BLaER1 treated with 17β-estradiol and CSF1 and Interleukin-3, amounts not matched to agents 10 nM and 100 nM (cell line): ENCODE measurements at regions not wholly inside any gene's neighbourhood (a gene's known extent, or its start where the extent isn't known, plus 50 kb on each side); places are given as distances from the start of the nearest gene placed in this dataset.

ENCODE experiments used
- H3K27ac ChIP-seq, 11 experiments: shearing (Covaris generic); formaldehyde crosslinking; 2 replicates each; pipeline ENCODE4 v1.8.1; 2022
- H3K27me3 ChIP-seq, 11 experiments: shearing (Covaris generic); formaldehyde crosslinking; 2 replicates each; pipeline ENCODE4 v1.8.1; 2022
- H3K36me3 ChIP-seq, 11 experiments: shearing (Covaris generic); formaldehyde crosslinking; 2 replicates each; pipeline ENCODE4 v1.8.1; 2022
- H3K4me1 ChIP-seq, 10 experiments: shearing (Covaris generic); formaldehyde crosslinking; 2 replicates each; pipeline ENCODE4 v1.8.1; 2022
- H3K4me2 ChIP-seq, 11 experiments: shearing (Covaris generic); formaldehyde crosslinking; 2 replicates each; pipeline ENCODE4 v1.8.1; 2022
- H3K4me3 ChIP-seq, 10 experiments: shearing (Covaris generic); formaldehyde crosslinking; 2 replicates each; pipeline ENCODE4 v1.8.1; 2022
- H3K9ac ChIP-seq, 11 experiments: shearing (Covaris generic); formaldehyde crosslinking; 2 replicates each; pipeline ENCODE4 v1.8.1; 2022
- H3K9me3 ChIP-seq, 11 experiments: shearing (Covaris generic); formaldehyde crosslinking; replicated peaks in 1 of 11; 2 replicates each; pipeline ENCODE4 v1.8.1; 2022
- H4K20me1 ChIP-seq, 11 experiments: shearing (Covaris generic); formaldehyde crosslinking; 2 replicates each; pipeline ENCODE4 v1.8.1; 2022
- Cebpa-rat ChIP-seq, 11 experiments: shearing (Covaris generic); IDR thresholded peaks; 2 replicates each; pipeline ENCODE4 v1.8.1; 2022

- Histone ChIP-seq H3K4me3 (peak overlapping the region in 7 of 10 experiments; percentile 33 to 62 (median 45); a peak in 11 of 20 replicates), H3K4me1 (peaks cover 0 to 8% (median 0%) of the 10 kb centered on the region in 10 experiments; a peak in 3 of 20 replicates), H3K36me3 (no peaks in the 10 kb centered on the region), H3K4me2 (peak overlapping the region; percentile 53 to 91 (median 76)), H3K27ac (no peak overlapping the region), H3K27me3 (peaks cover 21 to 28% (median 24%) of the 10 kb centered on the region in 11 experiments), H3K9ac (peak overlapping the region in 4 of 11 experiments; percentile 22 to 61 (median 42); a peak in 5 of 22 replicates), H4K20me1 (peaks cover 0 to 11% (median 0%) of the 10 kb centered on the region in 11 experiments; a peak in 3 of 22 replicates), H3K9me3 (no peaks in the 10 kb centered on the region)
- TF ChIP-seq Cebpa-rat (IDR thresholded peaks at IDR 0.05): no peak
Measured at GRCh38 chr2:16507655-16508489, 157.8 kb downstream of the CYRIA start.

GRCh38 chr2:16506366-16506765 lies 159.3 kb downstream of the CYRIA start:
- Histone ChIP-seq H4K20me1 (peaks cover 0 to 11% (median 0%) of the 10 kb centered on the region in 11 experiments; a peak in 3 of 22 replicates), H3K4me3 (no peak overlapping the region), H3K4me1 (peaks cover 0 to 8% (median 0%) of the 10 kb centered on the region in 10 experiments; a peak in 3 of 20 replicates), H3K27me3 (peaks cover 21 to 28% (median 24%) of the 10 kb centered on the region in 11 experiments), H3K9ac (no peak overlapping the region), H3K36me3 (no peaks in the 10 kb centered on the region), H3K9me3 (no peaks in the 10 kb centered on the region), H3K27ac (no peak overlapping the region), H3K4me2 (no peak overlapping the region)
- TF ChIP-seq Cebpa-rat (IDR thresholded peaks at IDR 0.05): no peak

GRCh38 chr2:16496426-16497388 lies 168.9 kb downstream of the CYRIA start:
- H3K4me1 ChIP-seq: peaks cover 0 to 14% (median 11%) of the 10 kb centered on the region in 10 experiments; a peak in 17 of 20 replicates
- H3K27ac ChIP-seq: no peak overlapping the region
- no peaks in the 10 kb centered on the region for H3K9me3 ChIP-seq
- no peak overlapping the region for H3K4me3 ChIP-seq
- no peak overlapping the region for H3K4me2 ChIP-seq
- H4K20me1 ChIP-seq: no peaks in the 10 kb centered on the region
- no peaks in the 10 kb centered on the region for H3K27me3 ChIP-seq
- TF ChIP-seq Cebpa-rat (IDR thresholded peaks at IDR 0.05): no peak
- H3K9ac ChIP-seq: no peak overlapping the region
- no peaks in the 10 kb centered on the region for H3K36me3 ChIP-seq

GRCh38 chr2:16495509-16496208 lies 170.0 kb downstream of the CYRIA start:
- TF ChIP-seq Cebpa-rat (IDR thresholded peaks at IDR 0.05): no peak
- H3K27me3 ChIP-seq: no peaks in the 10 kb centered on the region
- no peaks in the 10 kb centered on the region for H3K9me3 ChIP-seq
- no peak overlapping the region for H3K4me3 ChIP-seq
- H3K4me2 ChIP-seq: no peak overlapping the region
- H3K9ac ChIP-seq: no peak overlapping the region
- no peaks in the 10 kb centered on the region for H3K36me3 ChIP-seq
- H3K4me1 ChIP-seq: peaks cover 0 to 14% (median 11%) of the 10 kb centered on the region in 10 experiments; a peak in 17 of 20 replicates
- H4K20me1 ChIP-seq: no peaks in the 10 kb centered on the region
- H3K27ac ChIP-seq: no peak overlapping the region

- H3K36me3 ChIP-seq: no peaks in the 10 kb centered on the region
- TF ChIP-seq Cebpa-rat (IDR thresholded peaks at IDR 0.05): no peak
- H4K20me1 ChIP-seq: no peaks in the 10 kb centered on the region
- H3K4me3 ChIP-seq: no peak overlapping the region
- peaks cover 0 to 14% (median 11%) of the 10 kb centered on the region in 10 experiments; a peak in 17 of 20 replicates for H3K4me1 ChIP-seq
- no peaks in the 10 kb centered on the region for H3K27me3 ChIP-seq
- H3K9me3 ChIP-seq: no peaks in the 10 kb centered on the region
- peak overlapping the region in 1 of 11 experiments; percentile 60; a peak in 1 of 22 replicates for H3K4me2 ChIP-seq
- H3K27ac ChIP-seq: no peak overlapping the region
- no peak overlapping the region for H3K9ac ChIP-seq
Measured at GRCh38 chr2:16494836-16495508, 170.7 kb downstream of the CYRIA start.

- Histone ChIP-seq H3K36me3 (no peaks in the 10 kb centered on the region), H3K27ac (no peak overlapping the region), H3K9ac (no peak overlapping the region), H3K4me1 (peaks cover 0 to 14% (median 11%) of the 10 kb centered on the region in 10 experiments; a peak in 17 of 20 replicates), H3K9me3 (no peaks in the 10 kb centered on the region), H3K4me3 (no peak overlapping the region), H3K4me2 (peak overlapping the region in 9 of 11 experiments; percentile 2 to 60 (median 14); a peak in 12 of 22 replicates), H4K20me1 (no peaks in the 10 kb centered on the region), H3K27me3 (no peaks in the 10 kb centered on the region)
- TF ChIP-seq Cebpa-rat (IDR thresholded peaks at IDR 0.05): no peak
Measured at GRCh38 chr2:16493788-16494187, 171.8 kb downstream of the CYRIA start.

GRCh38 chr2:16487686-16488085 lies 177.9 kb downstream of the CYRIA start:
- no peak overlapping the region for H3K9ac ChIP-seq
- no peaks in the 10 kb centered on the region for H3K9me3 ChIP-seq
- H3K36me3 ChIP-seq: no peaks in the 10 kb centered on the region
- no peaks in the 10 kb centered on the region for H3K27me3 ChIP-seq
- TF ChIP-seq Cebpa-rat (IDR thresholded peaks at IDR 0.05): peak in 6 of 11 experiments; percentile 37 to 74 (median 60); a peak in 9 of 22 replicates
- no peak overlapping the region for H3K4me3 ChIP-seq
- H3K4me2 ChIP-seq: no peak overlapping the region
- H4K20me1 ChIP-seq: no peaks in the 10 kb centered on the region
- H3K4me1 ChIP-seq: peaks cover 0 to 6% (median 3%) of the 10 kb centered on the region in 10 experiments; a peak in 9 of 20 replicates
- no peak overlapping the region for H3K27ac ChIP-seq

- no peak for TF ChIP-seq Cebpa-rat (IDR thresholded peaks at IDR 0.05)
- Histone ChIP-seq H3K36me3 (no peaks in the 10 kb centered on the region), H3K4me1 (peaks cover 0 to 11% (median 6%) of the 10 kb centered on the region in 10 experiments; a peak in 10 of 20 replicates), H3K4me3 (no peak overlapping the region), H3K27me3 (no peaks in the 10 kb centered on the region), H4K20me1 (no peaks in the 10 kb centered on the region), H3K27ac (no peak overlapping the region), H3K4me2 (no peak overlapping the region), H3K9ac (no peak overlapping the region), H3K9me3 (no peaks in the 10 kb centered on the region)
Measured at GRCh38 chr2:16485251-16485650, 180.4 kb downstream of the CYRIA start.
